ENCODE measurements at regions not wholly inside any gene's neighbourhood (a gene's known extent, or its start where the extent isn't known, plus 50 kb on each side); places are given as distances from the start of the nearest gene placed in this dataset.

GRCh38 chr1:60984062-60984799, 98.1 kb upstream of the NFIA start:
- DNase-seq, result no peak

DNA sequence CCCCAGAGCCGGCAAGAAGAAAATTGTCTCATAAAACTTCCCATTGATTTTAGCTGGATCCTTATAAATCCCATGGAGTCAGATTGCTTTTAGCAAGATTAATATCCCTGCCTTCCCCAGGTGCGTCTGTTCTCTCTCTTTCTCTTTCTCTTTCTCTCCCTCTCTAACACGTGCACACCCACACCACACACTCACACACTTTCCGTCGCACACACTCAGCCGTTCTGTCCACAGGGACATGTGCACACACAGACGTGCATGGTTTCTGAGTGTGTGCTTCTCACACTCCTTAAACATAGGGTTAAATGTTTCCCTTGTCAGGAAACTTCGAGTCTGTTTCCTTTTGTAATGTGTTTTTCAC, 98.7 kb upstream of the NFIA start:
- DNase-seq, result no peak

DNA sequence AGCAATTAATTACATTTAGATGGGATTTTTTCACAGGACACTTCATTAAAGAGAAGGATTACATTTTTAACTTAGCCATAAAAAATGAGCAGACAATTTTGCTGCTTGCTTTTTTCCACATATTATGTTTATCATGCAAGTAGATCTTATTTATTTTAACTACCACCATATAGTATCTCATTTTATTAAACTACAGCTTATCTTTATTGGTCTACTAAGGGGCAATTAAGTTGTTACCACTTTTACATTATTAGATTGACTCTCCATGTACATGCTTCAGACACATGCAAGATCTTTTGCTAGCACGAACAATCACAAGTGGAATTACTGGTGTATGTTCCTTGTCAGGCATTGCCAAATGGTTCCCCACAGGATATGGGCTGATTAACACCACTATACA, 99.8 kb upstream of the NFIA start:
- no peak for DNase-seq

DNA sequence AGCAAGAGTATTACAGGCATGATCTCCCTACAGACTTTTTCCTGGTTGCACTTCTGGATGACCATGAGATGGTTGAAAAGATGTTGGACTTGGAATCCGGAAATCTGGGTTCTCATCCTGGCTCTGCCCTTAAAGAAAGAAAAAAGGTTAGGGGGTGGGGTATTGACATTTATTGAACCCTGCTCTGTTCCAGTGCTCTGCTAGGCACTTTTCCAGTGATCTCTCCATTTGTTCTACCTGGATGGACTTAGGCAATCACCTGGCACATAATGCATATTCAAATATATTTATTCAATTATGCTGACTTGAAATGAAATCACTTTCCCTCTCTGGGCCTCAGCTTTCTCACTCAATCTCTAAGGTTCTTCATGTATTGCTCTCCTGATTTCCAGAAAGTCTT, 101.0 kb upstream of the NFIA start:
- no peak for DNase-seq

- DNase-seq, result peak; percentile 50
These were observed 103.7 kb upstream of the NFIA start for GRCh38 chr1:60978421-60979357.

DNA sequence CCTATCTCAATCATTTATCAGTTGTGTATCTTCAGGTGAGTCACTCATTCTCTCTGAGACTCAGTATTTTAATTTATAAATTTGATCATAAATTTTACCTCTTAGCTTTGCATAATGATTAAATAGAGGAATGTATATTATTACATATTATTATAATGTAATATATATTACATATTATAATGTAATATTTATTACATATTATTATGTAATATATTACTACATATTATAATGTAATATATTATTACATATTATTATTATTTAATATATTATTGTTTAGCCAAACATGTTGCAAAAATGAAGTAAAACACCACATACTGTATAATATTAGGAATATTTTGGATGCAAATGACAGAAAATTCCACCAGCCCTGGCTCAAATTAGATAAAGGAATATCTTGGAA, 104.7 kb upstream of the NFIA start:
- DNase-seq, result no peak

- peak; percentile 58 for DNase-seq
These were observed 107.6 kb upstream of the NFIA start for GRCh38 chr1:60974524-60975372.

DNA sequence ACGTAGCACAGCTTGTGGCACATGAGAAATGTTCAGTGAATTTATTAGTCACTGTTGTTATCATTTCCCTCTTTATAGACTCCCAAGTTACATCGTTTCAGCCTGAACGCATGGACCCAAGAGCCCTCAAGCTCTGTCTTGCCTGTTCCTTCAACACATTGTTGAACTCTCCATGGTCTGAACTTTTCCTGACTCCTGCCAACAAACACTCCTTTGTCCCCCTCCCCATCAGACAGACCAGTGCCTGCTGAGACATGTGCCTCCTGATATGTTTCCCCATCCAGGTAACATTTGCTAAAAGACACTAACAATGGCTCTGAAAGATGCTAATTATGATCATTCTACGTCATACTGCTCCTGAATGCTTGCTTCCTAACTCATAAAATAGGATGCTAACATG, 108.7 kb upstream of the NFIA start:
- DNase-seq, result no peak

DNA sequence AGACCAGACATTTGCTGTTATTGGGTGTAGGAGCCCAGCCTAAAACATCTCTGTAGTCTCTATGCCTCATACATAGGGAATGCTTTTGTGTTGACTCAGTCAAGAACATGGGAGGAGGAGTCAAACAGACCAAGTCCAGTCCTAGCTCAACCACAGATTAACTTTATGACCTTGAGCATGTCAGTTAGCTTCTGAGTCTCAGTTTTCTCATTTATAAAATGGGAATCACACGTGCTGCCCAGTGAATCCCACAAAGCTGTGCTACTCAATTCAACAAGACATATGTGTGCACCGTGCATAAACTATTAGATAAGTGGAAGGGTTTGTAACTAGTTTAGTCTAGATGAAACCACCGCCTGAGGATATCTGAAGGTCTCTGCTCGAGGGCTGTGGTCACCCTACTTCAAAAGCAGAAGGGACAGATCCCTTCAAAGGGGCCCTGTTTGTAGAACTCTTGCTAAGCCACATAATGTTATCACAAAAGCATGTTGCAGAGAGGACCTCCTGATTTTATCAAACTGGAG, 109.5 kb upstream of the NFIA start:
- DNase-seq, result no peak

GRCh38 chr1:60971330-60971729, 111.0 kb upstream of the NFIA start:
- no peak for DNase-seq

DNA sequence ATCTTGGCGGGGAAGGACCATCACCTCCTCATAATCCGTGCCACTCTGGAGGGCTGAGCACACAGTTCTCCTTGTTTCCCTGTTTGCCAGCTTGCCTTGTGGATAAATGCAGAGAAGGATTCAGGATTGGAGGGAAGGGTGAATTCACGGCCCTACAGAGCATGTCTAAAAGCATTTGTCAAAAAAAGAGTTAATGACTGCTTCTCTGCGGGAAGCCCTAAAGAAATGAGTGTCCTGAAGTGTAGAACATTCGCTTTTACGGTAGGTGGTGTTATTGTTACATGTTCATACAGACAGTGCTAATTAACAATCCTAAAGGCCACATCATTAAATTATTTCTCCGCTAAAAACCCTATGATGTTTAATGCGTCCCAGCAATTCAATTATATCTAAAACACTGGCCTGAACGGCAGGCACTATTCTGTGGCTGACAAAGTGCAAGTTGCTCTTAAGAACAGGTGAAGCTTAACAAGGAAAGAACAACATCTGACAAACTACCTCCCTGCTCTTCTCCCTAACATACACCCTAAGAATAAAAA, 112.3 kb upstream of the NFIA start:
- DNase-seq, result peak; percentile 14

DNA sequence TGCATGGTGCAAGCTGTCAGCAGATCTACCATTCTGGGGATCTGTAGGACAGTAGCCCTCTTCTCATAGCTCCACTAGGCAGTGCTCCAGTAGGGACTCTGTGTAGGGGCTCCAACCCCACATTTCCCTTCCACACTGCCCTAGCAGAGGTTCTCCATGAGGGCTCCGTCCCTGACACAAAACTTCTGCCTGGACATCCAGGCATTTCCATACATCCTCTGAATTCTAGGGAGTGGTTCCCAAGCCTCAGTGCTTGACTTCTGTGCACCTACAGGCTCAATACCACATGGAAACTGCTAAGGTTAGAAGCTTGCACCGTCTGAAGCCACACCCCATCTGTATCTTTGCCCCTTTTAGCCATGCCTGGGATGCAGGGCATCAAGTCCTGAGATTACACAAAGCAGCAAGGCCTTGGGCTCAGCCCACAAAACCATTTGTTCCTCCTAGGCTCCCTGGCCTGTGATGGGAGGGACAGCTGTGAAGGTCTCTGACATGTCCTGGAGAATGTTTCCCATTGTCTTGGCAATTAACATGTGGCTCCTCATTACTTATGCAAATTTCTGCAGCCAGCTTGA, 117.0 kb upstream of the NFIA start:
- no peak for DNase-seq

GRCh38 chr1:60963167-60963940, 119.0 kb upstream of the NFIA start:
- no peak for DNase-seq

- no peak for DNase-seq
These were observed 121.4 kb upstream of the NFIA start for GRCh38 chr1:60960891-60961461.

GRCh38 chr1:60959701-60960100, 122.7 kb upstream of the NFIA start:
- no peak for DNase-seq

DNA sequence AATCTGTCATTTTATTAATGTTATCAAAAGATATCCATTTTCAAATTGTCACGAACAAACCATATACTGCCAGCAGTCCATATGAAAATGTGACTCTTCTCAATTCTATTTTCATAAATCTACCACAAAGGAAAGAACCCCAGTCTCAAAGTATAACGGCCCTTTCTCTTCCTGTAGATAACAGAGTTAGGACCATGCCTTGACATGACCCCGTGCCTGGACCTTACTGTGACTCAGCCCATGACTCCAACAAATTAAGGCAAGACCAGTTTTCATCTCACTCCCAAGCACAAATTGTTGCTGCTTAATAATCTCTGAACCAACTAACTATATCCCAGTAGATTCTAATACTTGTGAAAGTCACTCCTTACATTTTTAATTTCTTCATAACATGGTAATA, 124.4 kb upstream of the NFIA start:
- DNase-seq, result no peak

- no peak for DNase-seq
These were observed 125.8 kb upstream of the NFIA start for GRCh38 chr1:60956520-60956919.

GRCh38 chr1:60952612-60953111, 129.7 kb upstream of the NFIA start:
- DNase-seq, result no peak

DNA sequence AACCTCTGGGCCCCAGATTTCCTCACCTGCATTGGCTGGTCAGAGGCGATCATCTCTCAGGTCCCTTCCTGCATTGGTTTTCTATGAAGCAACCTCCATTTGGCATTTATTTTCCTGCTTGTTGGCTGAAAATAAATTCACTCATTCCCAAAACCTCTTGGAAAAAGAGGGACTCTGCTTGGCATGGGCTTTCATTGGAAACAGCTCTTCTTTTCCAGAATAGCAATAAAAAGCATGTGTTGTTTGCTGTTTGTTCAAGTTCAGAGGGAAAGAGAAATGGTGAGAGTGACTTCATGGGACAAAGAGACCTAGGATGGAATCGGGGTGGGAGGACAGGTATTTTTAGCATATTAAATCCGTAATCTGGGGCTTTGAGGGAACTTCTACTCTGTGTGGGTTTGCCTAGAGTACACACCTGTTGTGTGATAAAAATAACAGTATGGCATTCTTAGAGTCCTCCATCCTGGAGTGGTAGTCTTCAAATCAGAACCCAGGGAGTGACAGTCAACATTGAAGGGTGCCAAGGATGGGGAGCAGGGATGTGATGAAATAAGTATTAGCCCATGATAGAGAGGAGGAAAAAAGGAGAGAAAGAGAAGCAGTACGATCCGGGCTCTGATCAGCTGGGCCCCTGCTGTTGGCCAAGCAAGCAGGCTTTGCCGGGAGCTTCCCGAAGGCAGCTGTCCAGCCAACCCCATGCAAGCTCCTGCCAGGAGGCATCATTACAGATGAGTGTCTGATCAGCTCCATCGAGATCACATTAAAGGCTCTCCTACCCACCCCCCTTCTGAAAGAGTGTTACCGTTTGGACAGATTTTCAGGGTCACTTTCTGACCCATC, 131.9 kb upstream of the NFIA start:
- DNase-seq, result peak; percentile 24

DNA sequence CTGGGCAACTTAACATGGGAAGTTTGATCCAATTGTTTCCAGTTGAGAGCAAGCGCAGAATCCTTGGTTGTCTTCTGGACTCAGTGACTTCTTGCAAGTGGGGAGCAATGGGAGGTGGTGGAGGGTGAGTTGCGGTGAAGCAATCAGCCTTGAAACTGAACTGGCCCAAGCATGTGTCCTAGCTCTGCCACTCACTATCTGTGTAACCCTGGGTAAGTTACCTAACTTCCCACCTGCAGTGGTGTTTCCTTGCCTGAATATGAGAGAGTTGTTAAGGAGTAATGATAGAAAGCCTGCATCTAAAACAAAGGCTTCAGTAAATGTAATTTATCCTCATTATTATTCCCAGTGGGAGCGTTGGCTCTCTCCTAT, 132.5 kb upstream of the NFIA start:
- DNase-seq, result no peak

Measured in NCI-H82 (cell line).